ENCODE measurements at regions not wholly inside any gene's neighbourhood (a gene's known extent, or its start where the extent isn't known, plus 50 kb on each side); places are given as distances from the start of the nearest gene placed in this dataset.

DNA sequence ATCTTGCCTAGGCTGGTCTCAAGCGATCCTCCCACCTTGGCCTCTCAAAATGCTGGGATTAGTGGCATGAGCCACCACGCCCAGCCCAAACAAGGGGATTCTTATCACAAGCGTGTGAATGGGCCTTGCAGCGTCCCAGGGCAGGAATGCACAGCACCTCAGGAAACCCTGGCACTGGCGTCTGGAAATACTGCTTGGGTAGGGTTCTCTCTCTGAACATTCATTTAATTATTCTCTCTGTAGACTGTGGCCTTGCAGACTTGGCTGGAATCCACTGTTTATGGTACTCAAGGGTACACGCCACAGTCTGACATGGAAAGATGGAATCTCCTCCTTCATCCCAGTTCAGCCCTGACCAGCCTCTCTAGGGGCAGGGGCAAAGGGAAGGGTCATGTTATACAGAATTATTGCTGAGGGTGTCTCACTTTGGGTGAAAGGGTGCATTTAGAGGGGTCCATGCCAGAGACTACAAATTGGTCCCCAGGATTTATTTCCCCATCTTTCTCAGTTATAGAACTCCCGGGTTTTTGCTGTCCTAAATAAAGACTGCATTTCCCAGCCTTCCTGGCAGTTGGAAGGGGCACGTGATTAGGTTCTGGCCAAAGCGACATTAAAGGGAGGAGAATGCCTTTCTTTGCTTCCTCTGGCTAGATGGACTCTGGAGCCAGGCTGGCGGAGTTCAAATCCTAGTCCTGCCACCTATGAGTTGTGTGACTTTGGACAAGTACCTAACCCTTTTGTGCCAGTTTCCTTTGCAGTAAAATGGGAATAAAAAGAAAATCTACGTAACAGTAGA lies 147.2 kb upstream of the HAAO start:
- TF ChIP-seq, protein P1, sequence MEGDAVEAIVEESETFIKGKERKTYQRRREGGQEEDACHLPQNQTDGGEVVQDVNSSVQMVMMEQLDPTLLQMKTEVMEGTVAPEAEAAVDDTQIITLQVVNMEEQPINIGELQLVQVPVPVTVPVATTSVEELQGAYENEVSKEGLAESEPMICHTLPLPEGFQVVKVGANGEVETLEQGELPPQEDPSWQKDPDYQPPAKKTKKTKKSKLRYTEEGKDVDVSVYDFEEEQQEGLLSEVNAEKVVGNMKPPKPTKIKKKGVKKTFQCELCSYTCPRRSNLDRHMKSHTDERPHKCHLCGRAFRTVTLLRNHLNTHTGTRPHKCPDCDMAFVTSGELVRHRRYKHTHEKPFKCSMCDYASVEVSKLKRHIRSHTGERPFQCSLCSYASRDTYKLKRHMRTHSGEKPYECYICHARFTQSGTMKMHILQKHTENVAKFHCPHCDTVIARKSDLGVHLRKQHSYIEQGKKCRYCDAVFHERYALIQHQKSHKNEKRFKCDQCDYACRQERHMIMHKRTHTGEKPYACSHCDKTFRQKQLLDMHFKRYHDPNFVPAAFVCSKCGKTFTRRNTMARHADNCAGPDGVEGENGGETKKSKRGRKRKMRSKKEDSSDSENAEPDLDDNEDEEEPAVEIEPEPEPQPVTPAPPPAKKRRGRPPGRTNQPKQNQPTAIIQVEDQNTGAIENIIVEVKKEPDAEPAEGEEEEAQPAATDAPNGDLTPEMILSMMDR (IDR thresholded peaks at IDR 0.05), result no peak
- no peak for TF ChIP-seq POLR2A (IDR thresholded peaks at IDR 0.05)

Measured in body of pancreas (tissue), 4 donors.